NK-92 (cell line): ENCODE measurements at regions not wholly inside any gene's neighbourhood (a gene's known extent, or its start where the extent isn't known, plus 50 kb on each side); places are given as distances from the start of the nearest gene placed in this dataset.

Source experiments
- DNase-seq: peaks from one replicate; lab custom pipeline; 2025; ENCODE audit not compliant: unreplicated experiment; lab: John Stamatoyannopoulos, UW

GRCh38 chr2:3138621-3139020 is 239.0 kb downstream of the EIPR1 start:
- no peak for DNase-seq

GRCh38 chr2:3137651-3138300 is 239.8 kb downstream of the EIPR1 start:
- DNase-seq, result no peak

- no peak for DNase-seq
Observed at GRCh38 chr2:3135676-3136075, 241.9 kb downstream of the EIPR1 start.

- DNase-seq, result no peak
Observed at GRCh38 chr2:3134026-3134571, 243.5 kb downstream of the EIPR1 start.

- DNase-seq, result no peak
Observed at GRCh38 chr2:3132966-3133365, 244.7 kb downstream of the EIPR1 start.

GRCh38 chr2:3132466-3132865 is 245.2 kb downstream of the EIPR1 start:
- DNase-seq, result no peak

- DNase-seq, result no peak
Observed at GRCh38 chr2:3131636-3132326, 245.8 kb downstream of the EIPR1 start.

GRCh38 chr2:3130889-3131635 is 246.6 kb downstream of the EIPR1 start:
- no peak for DNase-seq

- DNase-seq, result no peak
Observed at GRCh38 chr2:3130444-3130843, 247.2 kb downstream of the EIPR1 start.

- DNase-seq, result no peak
Observed at GRCh38 chr2:3129867-3130266, 247.8 kb downstream of the EIPR1 start.

- no peak for DNase-seq
Observed at GRCh38 chr2:3128786-3129185, 248.8 kb downstream of the EIPR1 start.

GRCh38 chr2:3127710-3128109 is 249.9 kb downstream of the EIPR1 start:
- DNase-seq, result no peak

GRCh38 chr2:3126911-3127621 is 250.6 kb downstream of the EIPR1 start:
- DNase-seq, result no peak

GRCh38 chr2:3126171-3126910 is 251.3 kb downstream of the EIPR1 start:
- no peak for DNase-seq

GRCh38 chr2:3125761-3126130 is 251.9 kb downstream of the EIPR1 start:
- no peak for DNase-seq

GRCh38 chr2:3125001-3125760 is 252.4 kb downstream of the EIPR1 start:
- no peak for DNase-seq

GRCh38 chr2:3122525-3122924 is 255.1 kb downstream of the EIPR1 start:
- DNase-seq, result no peak

- no peak for DNase-seq
Observed at GRCh38 chr2:3121601-3122000, 256.0 kb downstream of the EIPR1 start.

GRCh38 chr2:3117650-3118216 is 259.9 kb downstream of the EIPR1 start:
- DNase-seq, result no peak

- DNase-seq, result no peak
Observed at GRCh38 chr2:3116371-3116770, 261.2 kb downstream of the EIPR1 start.
